A549 (cell line): ENCODE measurements at regions not wholly inside any gene's neighbourhood (a gene's known extent, or its start where the extent isn't known, plus 50 kb on each side); places are given as distances from the start of the nearest gene placed in this dataset.

Experiments used
- ATAC-seq, 2 experiments: fragments of 200-7000 bp in 1 of 2; fragments of >200 bp in 1 of 2; cut with Nextera tagmentation in 1 of 2; cut with Tn5 transposase in 1 of 2; 3 replicates each; pipeline versions ENCODE4 v1.8.0 to v1.9.1; 2018 to 2020; ENCODE audit warnings: mild to moderate bottlenecking in 1 of 2, moderate library complexity in 1 of 2
- CTCF ChIA-PET: fragments of 300-600 bp; sonication (Branson Sonifier 250); formaldehyde crosslinking; extraction: SDS; loops from one replicate; lab custom pipeline; 2021; ENCODE audit warnings: antibody characterized with exemption, inconsistent platforms; lab: Yijun Ruan, JAX
- POLR2A ChIA-PET: fragments of 350-600 bp; formaldehyde crosslinking; extraction: SDS; loops from one replicate; lab custom pipeline; 2021; ENCODE audit warnings: antibody characterized with exemption, inconsistent platforms; lab: Yijun Ruan, JAX
- DNase-seq, 2 experiments: peaks; one replicate each; pipeline versions ENCODE4 v3.0.0 to v3.0.0-alpha.2; 2011 to 2016; ENCODE audit warnings: low read depth in 1 of 2, low spot score in 1 of 2
- FAIRE-seq: peaks from 2 replicates; lab custom pipeline; 2011; peaks lifted over from hg19 to GRCh38; lab: Jason Lieb, UNC
- H3K27ac ChIP-seq, 2 experiments: fragments of >200 bp; sonication (Bioruptor Twin); formaldehyde crosslinking; 3 replicates each; pipeline ENCODE4 v1.5.1; 2016 to 2017
- H3K4me1 ChIP-seq: fragments of >200 bp; sonication (Bioruptor Twin); formaldehyde crosslinking; 3 replicates; pipeline ENCODE4 v1.6.1; 2016
- H3K4me2 ChIP-seq: fragments of >200 bp; sonication (Bioruptor Twin); formaldehyde crosslinking; 3 replicates; pipeline ENCODE4 v1.6.1; 2016
- H3K4me3 ChIP-seq: fragments of >200 bp; sonication (Bioruptor Twin); formaldehyde crosslinking; 3 replicates; pipeline ENCODE4 v1.5.1; 2016
- H3K9me3 ChIP-seq: fragments of >200 bp; sonication (Bioruptor Twin); formaldehyde crosslinking; 3 replicates; pipeline ENCODE4 v1.6.1; 2016
- ATOH8 ChIP-seq: fragments of 250-450 bp; sonication (Bioruptor Pico); IDR thresholded peaks from 2 replicates; pipeline ENCODE4 v1.5.0; 2020; ENCODE audit warnings: low read depth, mild to moderate bottlenecking, moderate library complexity
- BHLHE40 ChIP-seq: IDR thresholded peaks from 2 replicates; pipeline ENCODE4 v1.6.1; 2012; ENCODE audit warnings: low read depth, low read length, inconsistent platforms
- CBX8 ChIP-seq: fragments of 200-600 bp; sonication (generic); IDR thresholded peaks from 2 replicates; pipeline ENCODE4 v1.6.1; 2016
- ESRRA ChIP-seq: fragments of 150-350 bp; IDR thresholded peaks from 2 replicates; pipeline ENCODE4 v1.6.1; 2014; ENCODE audit warnings: mild to moderate bottlenecking, low read length, borderline replicate concordance
- FOSB ChIP-seq: fragments of 250-450 bp; sonication (Bioruptor Pico); IDR thresholded peaks from 2 replicates; pipeline ENCODE4 v1.5.0; 2020; ENCODE audit warnings: mild to moderate bottlenecking, moderate library complexity
- FOSL2 ChIP-seq, 2 experiments: fragments of 450-650 bp in 1 of 2; fragments of >200 bp in 1 of 2; sonication (Bioruptor Twin) in 1 of 2; formaldehyde crosslinking; IDR thresholded peaks; 2 replicates each; pipeline versions ENCODE4 v1.5.0 to v1.6.1; 2016 to 2020; ENCODE audit warnings: mild to moderate bottlenecking in 1 of 2, moderate library complexity in 1 of 2
- GATA3 ChIP-seq: IDR thresholded peaks from 2 replicates; pipeline ENCODE4 v1.6.1; 2012; ENCODE audit warnings: borderline replicate concordance
- HEYL ChIP-seq: fragments of 250-450 bp; sonication (Bioruptor Pico); IDR thresholded peaks from 2 replicates; pipeline ENCODE4 v1.8.0; 2021; ENCODE audit warnings: mild to moderate bottlenecking, moderate library complexity
- HOXB13 ChIP-seq: fragments of 250-450 bp; sonication (Bioruptor Pico); IDR thresholded peaks from 2 replicates; pipeline ENCODE4 v1.5.0; 2020; ENCODE audit warnings: low read depth, mild to moderate bottlenecking, moderate library complexity
- JUNB ChIP-seq: fragments of >200 bp; sonication (Bioruptor Twin); formaldehyde crosslinking; IDR thresholded peaks from 2 replicates; pipeline ENCODE4 v1.6.1; 2016
- KDM1A ChIP-seq: fragments of 200-600 bp; sonication (generic); IDR thresholded peaks from 2 replicates; pipeline ENCODE4 v1.6.1; 2016; ENCODE audit warnings: low read depth, mild to moderate bottlenecking
- KDM5A ChIP-seq: fragments of 200-600 bp; sonication (generic); IDR thresholded peaks from 2 replicates; pipeline ENCODE4 v1.6.1; 2016; ENCODE audit warnings: antibody characterized with exemption, mild to moderate bottlenecking
- MAZ ChIP-seq: fragments of 150-350 bp; IDR thresholded peaks from 2 replicates; pipeline ENCODE4 v1.6.1; 2014; ENCODE audit warnings: antibody characterized with exemption, low read depth, low read length, borderline replicate concordance
- MYC ChIP-seq: IDR thresholded peaks from 2 replicates; pipeline ENCODE4 v1.6.1; 2012; ENCODE audit warnings: mild to moderate bottlenecking, inconsistent platforms, low read length, improper control_type of control experiment, borderline replicate concordance
- NFE2L2 ChIP-seq: fragments of 150-350 bp; conservative IDR thresholded peaks from 2 replicates; pipeline ENCODE4 v1.6.1; 2014; ENCODE audit warnings: low read length
- NPAS2 ChIP-seq: fragments of 250-450 bp; sonication (Bioruptor Pico); IDR thresholded peaks from 2 replicates; pipeline ENCODE4 v1.8.0; 2022; ENCODE audit warnings: mild to moderate bottlenecking, moderate library complexity, borderline replicate concordance
- NR3C1 ChIP-seq: fragments of >200 bp; sonication (Bioruptor Twin); formaldehyde crosslinking; IDR thresholded peaks from 3 replicates; pipeline ENCODE4 v1.6.1; 2017
- POLR2A ChIP-seq: IDR thresholded peaks from 2 replicates; pipeline ENCODE4 v1.6.1; 2012; ENCODE audit warnings: mild to moderate bottlenecking, low read length
- RARB ChIP-seq: fragments of 250-450 bp; sonication (Bioruptor Pico); IDR thresholded peaks from 2 replicates; pipeline ENCODE4 v1.8.0; 2021; ENCODE audit warnings: mild to moderate bottlenecking, moderate library complexity
- TFCP2L1 ChIP-seq: fragments of 250-450 bp; sonication (Bioruptor Pico); IDR thresholded peaks from 2 replicates; pipeline ENCODE4 v1.5.0; 2021; ENCODE audit warnings: mild to moderate bottlenecking
- TP53 ChIP-seq: fragments of 250-450 bp; sonication (Bioruptor Pico); IDR thresholded peaks from 2 replicates; pipeline ENCODE4 v1.5.0; 2021; ENCODE audit warnings: mild to moderate bottlenecking, moderate library complexity
- USF2 ChIP-seq: fragments of 450-650 bp; IDR thresholded peaks from 2 replicates; pipeline ENCODE4 v1.6.1; 2014; ENCODE audit warnings: antibody characterized with exemption
- ZSCAN20 ChIP-seq: fragments of 250-450 bp; sonication (Bioruptor Pico); IDR thresholded peaks from 2 replicates; pipeline ENCODE4 v1.8.0; 2022; ENCODE audit warnings: mild to moderate bottlenecking, moderate library complexity
- WGBS: methylation state at CpG from one replicate; pipeline ENCODE4 v1.1.6; 2017; ENCODE audit errors: missing lambda C conversion rate; 5-methylcytosine and 5-hydroxymethylcytosine counted together
- TF ChIP-seq, protein P1 (sequence below): IDR thresholded peaks from 2 replicates; pipeline ENCODE4 v1.6.1; 2012; ENCODE audit warnings: low read depth, borderline replicate concordance
- TF ChIP-seq, protein P2 (sequence below): fragments of 250-450 bp; sonication (Bioruptor Pico); IDR thresholded peaks from 2 replicates; pipeline ENCODE4 v1.5.0; 2021; ENCODE audit warnings: mild to moderate bottlenecking, moderate library complexity, borderline replicate concordance
- TF ChIP-seq, protein P3 (sequence below): IDR thresholded peaks from 2 replicates; pipeline ENCODE4 v1.6.1; 2012
- TF ChIP-seq, protein P4 (sequence below): fragments of >200 bp; sonication (Bioruptor Twin); formaldehyde crosslinking; IDR thresholded peaks from 3 replicates; pipeline ENCODE4 v1.5.1; 2016

- Histone ChIP-seq H3K4me3 (no peak overlapping the region), H3K27ac (no peak overlapping the region), H3K4me1 (no peaks in the 10 kb centered on the region), H3K4me2 (no peak overlapping the region), H3K9me3 (no peaks in the 10 kb centered on the region)
- CTCF ChIA-PET, result no interaction called here
- FAIRE-seq, result no peak
- no peak for DNase-seq
- TF ChIP-seq ZSCAN20 (CRISPR knock-in tag) (no peak), NR3C1 (no peak), CBX8 (no peak), KDM5A (no peak), POLR2A (no peak), NPAS2 (CRISPR knock-in tag) (no peak), TP53 (CRISPR knock-in tag) (no peak), HEYL (CRISPR knock-in tag) (no peak), MAZ (no peak), JUNB (no peak), BHLHE40 (no peak), MYC (no peak), RARB (CRISPR knock-in tag) (no peak), NFE2L2 (no peak), HOXB13 (CRISPR knock-in tag) (no peak), FOSL2 (IDR thresholded peaks at IDR 0.05) (no peak), FOSL2 (CRISPR knock-in tag; IDR thresholded peaks at IDR 0.05) (no peak)
- TF ChIP-seq, protein P1, sequence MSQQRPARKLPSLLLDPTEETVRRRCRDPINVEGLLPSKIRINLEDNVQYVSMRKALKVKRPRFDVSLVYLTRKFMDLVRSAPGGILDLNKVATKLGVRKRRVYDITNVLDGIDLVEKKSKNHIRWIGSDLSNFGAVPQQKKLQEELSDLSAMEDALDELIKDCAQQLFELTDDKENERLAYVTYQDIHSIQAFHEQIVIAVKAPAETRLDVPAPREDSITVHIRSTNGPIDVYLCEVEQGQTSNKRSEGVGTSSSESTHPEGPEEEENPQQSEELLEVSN, result no peak
- TF ChIP-seq, protein P2, sequence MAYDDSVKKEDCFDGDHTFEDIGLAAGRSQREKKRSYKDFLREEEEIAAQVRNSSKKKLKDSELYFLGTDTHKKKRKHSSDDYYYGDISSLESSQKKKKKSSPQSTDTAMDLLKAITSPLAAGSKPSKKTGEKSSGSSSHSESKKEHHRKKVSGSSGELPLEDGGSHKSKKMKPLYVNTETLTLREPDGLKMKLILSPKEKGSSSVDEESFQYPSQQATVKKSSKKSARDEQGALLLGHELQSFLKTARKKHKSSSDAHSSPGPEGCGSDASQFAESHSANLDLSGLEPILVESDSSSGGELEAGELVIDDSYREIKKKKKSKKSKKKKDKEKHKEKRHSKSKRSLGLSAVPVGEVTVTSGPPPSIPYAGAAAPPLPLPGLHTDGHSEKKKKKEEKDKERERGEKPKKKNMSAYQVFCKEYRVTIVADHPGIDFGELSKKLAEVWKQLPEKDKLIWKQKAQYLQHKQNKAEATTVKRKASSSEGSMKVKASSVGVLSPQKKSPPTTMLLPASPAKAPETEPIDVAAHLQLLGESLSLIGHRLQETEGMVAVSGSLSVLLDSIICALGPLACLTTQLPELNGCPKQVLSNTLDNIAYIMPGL (CRISPR knock-in tag), result no peak
- TF ChIP-seq, protein P3, sequence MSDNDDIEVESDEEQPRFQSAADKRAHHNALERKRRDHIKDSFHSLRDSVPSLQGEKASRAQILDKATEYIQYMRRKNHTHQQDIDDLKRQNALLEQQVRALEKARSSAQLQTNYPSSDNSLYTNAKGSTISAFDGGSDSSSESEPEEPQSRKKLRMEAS, result no peak
- POLR2A ChIA-PET, result no interaction called here
- 61% methylated on average over 5 of the region's 5 CpGs for WGBS
- ATAC-seq, result no peak
Observed at GRCh38 chr14:94880106-94880505, 110.2 kb upstream of the GSC start.

DNA sequence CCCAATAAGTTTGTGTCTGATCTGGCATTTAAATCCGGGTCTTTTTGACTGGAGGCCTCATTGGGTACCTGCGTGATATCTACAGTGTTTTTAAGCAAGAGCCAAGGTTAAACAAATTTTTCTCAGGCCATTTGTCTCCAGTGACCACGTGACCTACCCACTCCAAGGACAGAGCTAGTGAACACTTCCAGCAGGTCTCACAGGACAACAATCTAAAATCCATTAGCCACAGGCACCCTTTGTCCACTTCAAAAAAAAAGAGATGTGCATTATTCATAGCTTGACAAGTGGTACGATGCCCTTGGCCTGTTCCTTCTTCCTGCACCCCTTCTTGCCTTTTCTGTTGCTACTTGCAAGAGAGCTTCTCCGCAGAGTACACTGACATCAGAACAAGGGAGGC lies 109.6 kb upstream of the GSC start:
- no peaks in the 10 kb centered on the region for H3K4me1 ChIP-seq
- no peak overlapping the region for H3K4me3 ChIP-seq
- no peak overlapping the region for H3K27ac ChIP-seq
- ATAC-seq, result no peak
- 21% methylated on average over 5 of the region's 5 CpGs for WGBS
- H3K9me3 ChIP-seq, result no peaks in the 10 kb centered on the region
- TF ChIP-seq GATA3 (no peak), ESRRA (no peak), TP53 (CRISPR knock-in tag) (no peak), TFCP2L1 (no peak), KDM1A (no peak), ATOH8 (no peak), USF2 (no peak), FOSB (no peak)
- TF ChIP-seq, protein P4, sequence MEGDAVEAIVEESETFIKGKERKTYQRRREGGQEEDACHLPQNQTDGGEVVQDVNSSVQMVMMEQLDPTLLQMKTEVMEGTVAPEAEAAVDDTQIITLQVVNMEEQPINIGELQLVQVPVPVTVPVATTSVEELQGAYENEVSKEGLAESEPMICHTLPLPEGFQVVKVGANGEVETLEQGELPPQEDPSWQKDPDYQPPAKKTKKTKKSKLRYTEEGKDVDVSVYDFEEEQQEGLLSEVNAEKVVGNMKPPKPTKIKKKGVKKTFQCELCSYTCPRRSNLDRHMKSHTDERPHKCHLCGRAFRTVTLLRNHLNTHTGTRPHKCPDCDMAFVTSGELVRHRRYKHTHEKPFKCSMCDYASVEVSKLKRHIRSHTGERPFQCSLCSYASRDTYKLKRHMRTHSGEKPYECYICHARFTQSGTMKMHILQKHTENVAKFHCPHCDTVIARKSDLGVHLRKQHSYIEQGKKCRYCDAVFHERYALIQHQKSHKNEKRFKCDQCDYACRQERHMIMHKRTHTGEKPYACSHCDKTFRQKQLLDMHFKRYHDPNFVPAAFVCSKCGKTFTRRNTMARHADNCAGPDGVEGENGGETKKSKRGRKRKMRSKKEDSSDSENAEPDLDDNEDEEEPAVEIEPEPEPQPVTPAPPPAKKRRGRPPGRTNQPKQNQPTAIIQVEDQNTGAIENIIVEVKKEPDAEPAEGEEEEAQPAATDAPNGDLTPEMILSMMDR, result no peak
- CTCF ChIA-PET, result no interaction called here
- POLR2A ChIA-PET, result no interaction called here
- no peak overlapping the region for H3K4me2 ChIP-seq
- no peak for DNase-seq
- FAIRE-seq, result no peak
